ENCODE measurements at regions not wholly inside any gene's neighbourhood (a gene's known extent, or its start where the extent isn't known, plus 50 kb on each side); places are given as distances from the start of the nearest gene placed in this dataset.

- no peak for TF ChIP-seq ZNF532 (CRISPR knock-in tag; IDR thresholded peaks at IDR 0.05; ENCODE audit: borderline replicate concordance)
- TF ChIP-seq TEAD4 (CRISPR knock-in tag; IDR thresholded peaks at IDR 0.05): no peak
- TF ChIP-seq ATF2 (CRISPR knock-in tag; IDR thresholded peaks at IDR 0.05; ENCODE audit: borderline replicate concordance, low read depth): no peak
These were observed 132.0 kb upstream of the CLNK start (continued) for GRCh38 chr4:10816571-10816970.

GRCh38 chr4:10811991-10812390 lies 127.4 kb upstream of the CLNK start:
- H3K4me1 Mint-ChIP-seq: no peaks in the 10 kb centered on the region

GRCh38 chr4:10810411-10810810 lies 125.8 kb upstream of the CLNK start:
- ATAC-seq: no peak
- Mint-ChIP-seq H3K4me3 (no peak overlapping the region), H3K27me3 (ENCODE audit: low read depth) (peaks cover 7% of the 10 kb centered on the region; the same call in 1 of the 2 replicates), H3K4me1 (peaks cover 6% of the 10 kb centered on the region), H3K27ac (no peak overlapping the region), H3K36me3 (peaks cover 61% of the 10 kb centered on the region), H3K9me3 (peaks cover 78% of the 10 kb centered on the region)
- ChIA-PET POLR2A (no interaction called here), CTCF (no interaction called here)
- no peak for DNase-seq (ENCODE audit: low spot score)
- no peak for TF ChIP-seq ATF6 (CRISPR knock-in tag; IDR thresholded peaks at IDR 0.05)
- TF ChIP-seq USF1 (CRISPR knock-in tag; IDR thresholded peaks at IDR 0.05): no peak
- no peak for TF ChIP-seq ERG (CRISPR knock-in tag; IDR thresholded peaks at IDR 0.05)
- no peak for TF ChIP-seq ETV6 (CRISPR knock-in tag; IDR thresholded peaks at IDR 0.05)
- TF ChIP-seq NR2C2 (CRISPR knock-in tag; IDR thresholded peaks at IDR 0.05): no peak
- TF ChIP-seq E2F4 (CRISPR knock-in tag; IDR thresholded peaks at IDR 0.05; ENCODE audit: borderline replicate concordance, low read depth): no peak

More at GRCh38 chr4:10811991-10812390, 127.4 kb upstream of the CLNK start:
- ChIA-PET POLR2A (no interaction called here), CTCF (no interaction called here)
- no peak overlapping the region for H3K4me3 Mint-ChIP-seq
- DNase-seq (ENCODE audit: low spot score): no peak
- peaks cover 75% of the 10 kb centered on the region for H3K9me3 Mint-ChIP-seq
- ATAC-seq: no peak
- TF ChIP-seq NFYB (CRISPR knock-in tag; conservative IDR thresholded peaks at IDR 0.05; ENCODE audit: low read depth) (no peak), CREB1 (CRISPR knock-in tag; IDR thresholded peaks at IDR 0.05) (no peak), JUN (CRISPR knock-in tag; IDR thresholded peaks at IDR 0.05) (no peak), OVOL2 (CRISPR knock-in tag; IDR thresholded peaks at IDR 0.05; ENCODE audit: borderline replicate concordance) (no peak)
- peaks cover 2% of the 10 kb centered on the region; the same call in 1 of the 2 replicates for H3K27me3 Mint-ChIP-seq (ENCODE audit: low read depth)
- H3K36me3 Mint-ChIP-seq: peaks cover 58% of the 10 kb centered on the region
- H3K27ac Mint-ChIP-seq: no peak overlapping the region
